GM21619 (cell line): ENCODE measurements at regions not wholly inside any gene's neighbourhood (a gene's known extent, or its start where the extent isn't known, plus 50 kb on each side); places are given as distances from the start of the nearest gene placed in this dataset.

ENCODE experiments used
- ATAC-seq: cut with Tn5 transposase; IDR thresholded peaks from one replicate; pipeline ENCODE4 v1.9.1; 2021; ENCODE audit not compliant: unreplicated experiment

DNA sequence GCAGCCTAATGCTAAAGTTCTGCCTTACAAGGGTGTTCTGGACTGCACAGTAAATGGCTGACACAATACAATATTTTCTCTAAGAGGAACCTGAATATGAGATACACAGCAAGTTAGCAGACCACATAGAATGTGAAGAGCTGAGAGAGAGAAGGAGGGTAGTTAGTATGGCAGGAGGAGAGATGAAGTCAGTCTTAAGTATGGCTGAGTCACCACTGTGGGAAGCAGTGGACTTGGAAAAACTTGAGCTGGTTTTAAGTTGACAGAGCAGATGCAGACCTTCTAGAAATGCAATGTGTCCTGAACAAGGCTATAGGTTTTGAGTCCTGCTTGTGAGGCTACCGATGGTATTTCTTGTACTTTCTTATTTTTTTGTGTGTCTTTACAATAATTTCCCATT lies 172.5 kb downstream of the SH2D1A start:
- no peak for ATAC-seq

GRCh38 chrX:124524852-124525251 lies 178.5 kb downstream of the SH2D1A start:
- ATAC-seq, result no peak

DNA sequence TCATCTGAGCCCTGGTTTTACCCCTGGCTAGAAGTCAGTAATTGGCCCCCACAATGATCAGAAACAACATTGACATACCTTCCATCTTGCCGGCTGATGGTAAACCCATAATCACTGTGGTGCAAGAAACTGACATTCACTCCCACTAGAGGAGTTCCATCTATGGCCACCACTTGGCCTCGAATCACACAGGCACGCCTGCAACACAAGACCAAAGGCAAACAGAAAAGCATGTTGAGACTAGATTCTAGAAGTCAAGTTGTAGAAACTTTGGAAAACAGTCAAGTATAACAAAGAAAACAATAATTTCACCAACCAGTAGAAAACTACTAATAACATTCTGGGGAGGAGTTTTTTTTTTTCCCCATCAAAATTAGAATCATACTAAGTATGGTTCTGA lies 183.4 kb downstream of the SH2D1A start:
- ATAC-seq, result no peak

- ATAC-seq, result no peak
These were observed 184.4 kb downstream of the SH2D1A start for GRCh38 chrX:124530803-124531202.

- ATAC-seq, result no peak
These were observed 188.2 kb downstream of the SH2D1A start for GRCh38 chrX:124534536-124534935.

GRCh38 chrX:124540474-124540873 lies 194.1 kb downstream of the SH2D1A start:
- no peak for ATAC-seq

GRCh38 chrX:124548571-124548970 lies 202.2 kb downstream of the SH2D1A start:
- ATAC-seq, result no peak

- ATAC-seq, result no peak
These were observed 208.8 kb downstream of the SH2D1A start for GRCh38 chrX:124555036-124555595.

DNA sequence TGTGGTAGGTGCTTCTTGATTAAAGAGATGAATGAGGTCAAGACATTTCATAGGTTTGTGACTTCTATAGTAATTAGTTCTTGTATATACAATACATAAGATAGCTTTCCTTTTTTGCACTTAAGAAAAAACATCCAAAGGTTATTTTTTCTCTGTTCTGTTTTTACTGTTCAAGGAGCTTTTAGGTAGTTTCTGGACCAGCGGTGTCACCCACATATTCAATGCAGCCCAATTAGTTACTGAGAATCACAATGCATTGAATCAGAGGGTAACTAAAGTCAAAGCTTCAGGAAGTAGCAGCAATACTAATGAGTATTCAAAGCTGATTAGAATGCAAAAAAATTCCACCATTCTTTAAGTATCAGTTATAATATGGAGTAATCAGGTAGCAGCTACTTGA lies 211.6 kb downstream of the SH2D1A start:
- ATAC-seq, result no peak

DNA sequence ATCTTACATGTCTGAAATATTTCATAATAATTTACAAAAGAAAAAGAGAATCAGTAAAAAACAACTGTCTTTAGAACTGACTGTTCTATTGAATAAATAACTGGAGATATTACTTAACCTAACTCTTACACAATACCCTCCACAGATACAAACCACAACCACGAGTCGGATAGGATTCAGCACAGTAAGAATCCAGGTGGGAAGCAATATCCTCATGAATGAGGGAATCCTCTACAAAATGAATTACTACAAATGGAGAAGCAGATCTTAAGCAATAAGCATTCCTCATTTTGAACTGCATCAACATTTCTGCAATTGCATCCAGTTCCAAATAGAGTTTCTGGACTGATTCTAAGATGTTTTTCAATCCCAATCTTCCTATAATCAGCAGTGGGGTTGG lies 227.1 kb downstream of the SH2D1A start:
- no peak for ATAC-seq

DNA sequence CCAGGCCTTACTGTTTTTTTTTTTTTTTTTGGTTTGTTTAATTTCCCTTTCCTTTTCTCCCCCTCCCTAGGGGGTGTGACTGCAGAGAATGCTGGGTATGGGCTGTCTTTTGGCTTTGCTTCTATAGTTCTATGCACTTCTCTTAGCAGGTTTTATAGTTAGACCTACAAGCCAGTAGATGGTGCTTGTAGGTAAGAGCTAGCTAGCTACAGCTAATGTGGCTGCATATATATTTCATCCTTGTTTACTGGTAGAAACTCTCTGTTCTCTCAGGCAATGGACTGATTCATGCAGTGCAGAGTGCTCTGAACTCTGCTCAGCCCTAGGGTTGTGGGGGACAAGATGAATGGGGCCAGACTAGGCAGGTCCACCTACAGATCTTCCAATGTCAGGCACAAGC lies 246.4 kb downstream of the SH2D1A start:
- no peak for ATAC-seq

- ATAC-seq, result no peak
These were observed 247.8 kb downstream of the SH2D1A start for GRCh38 chrX:124594017-124594651.

- no peak for ATAC-seq
These were observed 259.1 kb downstream of the SH2D1A start for GRCh38 chrX:124605511-124605910.

DNA sequence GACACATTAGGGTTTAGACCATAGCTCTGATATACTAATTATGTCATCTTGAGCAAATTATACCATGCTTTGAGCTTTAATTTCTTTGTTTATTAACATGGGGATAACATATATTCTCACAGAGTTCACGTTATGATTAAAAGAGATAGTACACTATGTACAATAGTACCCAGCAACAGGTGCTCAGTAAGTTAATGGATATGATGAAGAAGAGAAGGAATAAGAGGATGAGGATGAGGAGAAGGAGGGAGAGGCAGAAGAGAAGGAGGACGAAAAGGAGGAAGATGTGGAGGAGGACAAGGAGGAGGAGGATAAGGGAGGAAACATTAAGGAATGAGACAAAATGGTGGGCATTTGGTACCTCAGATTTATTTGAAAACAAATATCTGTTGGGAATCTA lies 260.4 kb downstream of the SH2D1A start:
- ATAC-seq, result no peak

DNA sequence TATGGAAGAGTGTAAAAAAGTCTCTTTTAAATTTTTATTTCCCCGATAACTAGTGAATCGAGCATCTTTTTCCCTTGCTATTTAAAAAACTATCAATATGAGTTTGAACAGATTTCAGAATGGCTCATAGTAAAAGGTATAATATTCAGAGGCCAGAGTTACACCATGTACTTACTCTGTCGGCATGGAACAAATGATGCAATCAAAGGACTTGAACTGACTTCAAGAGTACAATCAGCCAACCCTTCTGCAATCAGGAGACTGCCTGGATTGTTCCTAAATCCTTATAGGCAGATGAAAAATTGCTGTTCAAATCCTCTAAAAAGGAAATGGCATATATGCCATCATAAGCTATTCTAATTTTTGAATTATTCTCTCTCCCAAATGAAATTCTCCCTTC lies 273.3 kb downstream of the SH2D1A start:
- no peak for ATAC-seq

DNA sequence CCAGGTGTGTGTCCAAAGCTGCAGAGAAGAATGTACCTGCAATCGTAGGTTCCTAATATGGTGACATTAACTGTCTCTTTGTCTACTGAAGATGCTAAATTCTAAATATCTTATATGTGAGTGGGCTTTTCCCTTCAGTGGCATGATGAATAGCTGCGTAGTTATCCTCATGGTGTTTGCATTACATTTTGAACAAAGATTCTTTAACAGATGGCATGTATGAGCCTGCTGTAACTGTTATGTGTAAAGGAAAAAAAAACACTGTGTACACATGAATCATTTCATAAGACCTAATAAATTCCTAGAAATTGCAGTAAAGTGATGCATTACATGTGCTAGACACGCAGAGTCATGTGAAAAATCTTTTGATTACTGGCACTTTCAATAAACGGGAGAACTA lies 288.0 kb downstream of the SH2D1A start:
- no peak for ATAC-seq

DNA sequence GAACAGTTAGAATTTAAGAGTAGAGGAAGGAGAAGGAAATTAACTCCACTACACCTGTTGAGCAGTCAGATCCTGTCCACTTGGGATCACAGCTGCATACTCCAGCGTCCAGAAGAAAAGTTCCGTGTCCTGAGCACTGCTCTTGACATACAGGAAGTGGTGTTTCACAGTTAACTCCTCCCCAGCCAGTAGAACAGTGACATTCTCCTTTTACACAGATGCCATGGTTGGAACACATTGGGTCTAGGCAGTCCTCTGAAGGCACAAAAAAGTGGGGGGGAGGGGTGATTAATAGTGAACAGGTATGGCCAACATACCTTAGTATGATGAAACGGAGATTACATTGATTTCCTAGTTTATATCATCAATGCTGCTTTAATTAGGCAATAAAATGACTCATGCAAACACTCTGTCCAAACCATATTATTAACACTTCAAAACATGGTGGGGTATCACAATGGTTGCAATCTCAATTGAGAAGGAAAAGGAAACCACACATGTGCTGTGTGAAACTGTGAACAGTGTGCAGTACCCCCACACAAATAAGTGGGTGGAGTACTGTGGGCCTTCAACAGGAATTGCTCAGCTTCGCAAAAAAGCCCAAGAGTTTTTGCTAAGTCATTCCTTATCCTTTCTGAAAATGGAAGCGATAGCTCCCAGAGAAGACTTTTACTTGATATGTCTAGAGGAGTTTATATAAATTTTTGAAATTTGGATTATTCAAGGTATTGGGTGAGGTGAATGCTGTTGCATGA lies 295.6 kb downstream of the SH2D1A start:
- no peak for ATAC-seq

DNA sequence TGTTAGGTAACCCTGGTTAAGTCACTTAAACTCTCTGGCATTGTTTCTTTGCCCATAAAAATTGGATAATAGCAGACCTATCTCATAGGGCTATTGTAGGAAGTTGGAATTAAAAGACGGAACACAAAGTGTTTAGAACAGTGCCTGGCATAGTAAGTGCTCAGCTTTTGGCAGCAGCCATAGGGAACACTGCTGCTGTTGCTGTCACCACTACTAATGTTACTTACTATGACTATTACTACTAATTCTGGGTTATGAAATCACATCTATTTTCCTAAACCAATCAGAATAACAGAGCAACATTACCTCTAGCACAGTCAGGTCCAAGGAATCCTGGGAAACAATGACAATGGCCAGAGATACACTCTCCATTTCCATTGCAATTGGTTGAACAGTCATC lies 300.0 kb downstream of the SH2D1A start:
- ATAC-seq, result no peak

GRCh38 chrX:124651031-124651430 lies 304.7 kb downstream of the SH2D1A start:
- ATAC-seq, result no peak

- ATAC-seq, result no peak
These were observed 319.4 kb downstream of the SH2D1A start for GRCh38 chrX:124665621-124666400.

DNA sequence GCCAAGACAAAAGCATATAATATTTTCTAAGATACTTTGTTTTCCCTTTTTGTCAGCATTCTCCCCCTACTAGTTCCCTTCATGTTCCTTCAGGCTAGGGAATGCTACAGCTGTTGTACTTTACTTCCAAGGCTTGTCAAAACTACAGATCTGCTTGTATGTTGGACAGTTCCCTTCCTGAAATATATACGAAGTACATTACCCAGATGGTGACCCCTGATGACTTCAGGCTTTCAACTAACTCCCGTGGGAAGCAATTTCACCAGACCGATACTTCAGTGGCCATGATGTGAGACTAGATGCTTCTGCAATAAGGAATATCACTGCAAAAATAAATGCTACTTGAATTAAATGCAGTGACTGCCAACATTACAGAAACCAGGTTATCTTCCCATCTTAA lies 332.8 kb downstream of the SH2D1A start:
- ATAC-seq, result no peak

GRCh38 chrX:124680287-124680686 lies 333.9 kb downstream of the SH2D1A start:
- no peak for ATAC-seq
